Dedifferentiated amniotic fluid mesenchymal stem cell (primary cell): ENCODE measurements at regions not wholly inside any gene's neighbourhood (a gene's known extent, or its start where the extent isn't known, plus 50 kb on each side); places are given as distances from the start of the nearest gene placed in this dataset.
A peak's percentile ranks its signal among the peaks of the same experiment; 100 is the strongest.

Experiments
- DNase-seq: peaks from one replicate; pipeline ENCODE4 v3.0.0-alpha.2; 2016; ENCODE audit errors: extremely low spot score

DNA sequence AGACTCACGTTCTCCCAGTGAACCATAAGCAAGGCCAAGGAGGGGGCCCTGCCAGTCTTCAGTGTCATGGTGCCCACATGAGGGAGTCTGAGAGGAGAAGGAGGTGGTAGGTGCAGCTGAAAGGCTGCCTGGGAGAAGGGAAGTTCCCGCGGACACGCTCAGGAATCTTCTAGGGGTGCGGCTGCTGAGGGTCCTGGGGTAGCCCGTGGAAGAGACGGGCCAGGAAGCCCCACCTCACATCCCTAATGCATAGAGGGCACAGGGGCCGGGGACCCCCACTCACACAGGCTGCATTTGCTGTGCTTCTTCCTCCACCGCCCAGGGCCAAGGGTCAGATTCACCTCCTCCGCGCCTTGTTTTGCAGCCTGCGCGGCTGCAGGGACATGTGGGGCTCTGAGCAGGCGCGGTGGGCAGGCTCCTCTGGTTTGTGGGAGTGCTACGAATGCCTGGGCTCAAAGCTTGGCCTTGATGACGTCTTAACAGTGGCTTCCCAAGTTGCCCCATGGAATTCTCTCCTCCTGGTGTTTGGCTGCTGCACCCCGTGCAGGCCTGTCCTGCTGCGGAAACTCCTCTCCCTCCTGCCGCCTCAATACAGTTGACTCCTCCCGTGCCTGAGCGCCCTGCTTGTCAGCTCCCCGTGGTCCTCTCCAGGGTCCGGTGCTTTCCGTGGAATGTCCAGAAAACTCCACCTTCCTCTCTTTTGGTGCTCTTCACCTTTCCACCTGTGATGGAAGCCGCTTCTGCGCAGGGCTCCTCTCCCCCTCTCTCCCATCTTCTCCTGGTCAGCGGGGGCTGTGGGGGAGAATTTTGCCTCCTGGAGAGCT, 95.7 kb downstream of the VAPA start:
- DNase-seq: no peak

GRCh38 chr18:10010611-10011015, 96.8 kb downstream of the VAPA start:
- peak; percentile 99 for DNase-seq

DNA sequence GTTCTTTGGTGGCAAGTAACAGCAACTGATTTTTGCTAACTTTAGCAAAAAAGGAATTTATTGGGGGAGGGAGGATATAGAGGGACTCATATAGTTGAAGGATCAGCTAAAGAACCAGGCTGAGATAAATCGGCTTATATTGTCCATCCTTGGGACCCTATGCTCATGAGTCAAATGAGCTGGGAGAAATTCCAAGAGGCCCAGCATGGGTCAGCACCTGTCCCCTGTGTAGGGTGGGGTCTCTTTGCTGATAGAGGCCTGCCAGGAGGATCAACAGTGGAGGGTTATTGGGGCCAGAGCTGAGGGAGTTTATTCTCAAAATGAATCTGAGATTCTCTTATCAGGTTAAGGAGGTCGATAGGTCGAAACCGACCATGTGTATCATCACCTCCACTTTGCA, 97.2 kb downstream of the VAPA start:
- no peak for DNase-seq

- DNase-seq: no peak
These were observed 97.9 kb downstream of the VAPA start for GRCh38 chr18:10011751-10012150.

DNA sequence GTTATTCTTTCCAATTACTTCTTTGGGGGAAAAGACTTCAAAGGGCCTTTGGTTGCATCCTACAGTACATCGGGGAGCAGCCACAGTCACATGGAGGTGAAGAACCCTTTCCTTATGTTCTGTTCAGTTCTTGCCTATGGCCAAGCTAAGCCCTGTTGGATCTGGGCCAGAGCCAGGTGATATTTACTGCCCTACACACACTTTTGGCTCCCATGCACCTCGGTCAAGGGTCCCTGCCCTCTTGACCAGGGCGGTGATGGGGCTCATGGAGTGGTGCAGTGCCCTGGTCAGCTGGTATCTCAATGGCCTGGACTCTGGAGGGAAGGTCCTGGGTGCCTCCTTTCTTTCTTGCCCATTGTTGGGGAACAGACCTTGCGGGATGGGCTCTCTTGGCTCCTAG, 98.7 kb downstream of the VAPA start:
- no peak for DNase-seq

DNA sequence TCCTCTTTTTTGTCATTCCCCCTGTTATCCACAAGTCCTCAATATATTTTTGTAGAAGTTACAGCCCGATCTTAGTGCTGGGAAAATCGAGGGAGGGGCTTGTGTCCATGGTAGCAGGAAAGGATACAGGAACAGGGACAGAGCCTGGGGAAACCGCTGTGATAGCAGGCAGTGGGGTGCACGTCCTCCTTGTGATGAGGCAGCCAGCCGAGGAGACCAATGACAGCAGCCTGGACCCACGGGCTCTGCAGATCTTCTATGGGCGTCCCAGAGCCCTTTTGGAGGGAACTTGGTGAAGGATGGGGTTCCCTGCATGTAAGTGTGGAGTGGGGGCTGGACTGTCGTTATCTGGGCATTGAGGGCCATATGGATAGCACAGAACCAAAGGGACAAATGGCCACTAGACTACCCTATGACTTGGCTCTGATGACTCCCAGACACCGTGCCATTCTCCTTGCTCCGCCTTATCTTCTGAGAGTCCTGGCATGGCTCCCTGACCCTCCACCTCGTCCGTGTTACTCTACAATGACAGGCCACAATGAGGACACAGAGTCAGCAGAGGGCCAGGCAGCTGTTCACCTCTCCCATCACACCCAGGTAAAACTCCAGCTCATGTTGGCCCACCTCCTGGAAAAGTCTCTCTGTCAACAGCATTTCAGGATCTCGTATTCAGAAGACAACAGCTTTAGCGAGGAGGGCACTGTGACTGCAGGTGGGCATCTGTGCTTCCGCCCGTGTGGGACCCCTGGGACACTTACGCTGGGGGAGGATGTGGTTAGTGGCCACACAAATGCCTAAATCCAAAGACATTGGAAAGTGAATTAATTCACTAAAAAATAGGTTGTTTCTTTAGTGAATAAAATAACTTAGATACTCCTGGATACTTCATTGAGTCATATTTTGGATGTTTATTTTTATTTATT, 100.1 kb downstream of the VAPA start:
- no peak for DNase-seq

DNA sequence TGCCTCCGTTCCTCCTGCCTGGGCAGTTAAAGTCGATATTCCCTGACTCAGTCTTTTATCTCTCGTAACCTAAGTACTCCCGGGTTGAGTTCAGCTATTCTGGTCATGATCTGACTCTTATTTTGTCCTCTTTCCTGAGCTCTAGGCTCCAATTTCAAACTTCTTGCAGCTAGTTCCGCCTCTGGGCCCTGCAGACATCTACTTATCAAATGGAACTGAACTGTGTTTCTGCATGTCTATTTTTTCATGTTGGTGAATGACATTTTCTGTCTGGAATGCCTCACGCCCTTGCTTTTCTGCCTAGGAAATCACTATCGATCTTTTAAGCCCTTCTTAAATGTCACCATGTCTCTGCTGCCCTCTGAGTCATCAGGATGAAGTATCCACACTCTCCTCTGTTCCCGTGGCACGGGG, 101.5 kb downstream of the VAPA start:
- peak; percentile 16 for DNase-seq

DNA sequence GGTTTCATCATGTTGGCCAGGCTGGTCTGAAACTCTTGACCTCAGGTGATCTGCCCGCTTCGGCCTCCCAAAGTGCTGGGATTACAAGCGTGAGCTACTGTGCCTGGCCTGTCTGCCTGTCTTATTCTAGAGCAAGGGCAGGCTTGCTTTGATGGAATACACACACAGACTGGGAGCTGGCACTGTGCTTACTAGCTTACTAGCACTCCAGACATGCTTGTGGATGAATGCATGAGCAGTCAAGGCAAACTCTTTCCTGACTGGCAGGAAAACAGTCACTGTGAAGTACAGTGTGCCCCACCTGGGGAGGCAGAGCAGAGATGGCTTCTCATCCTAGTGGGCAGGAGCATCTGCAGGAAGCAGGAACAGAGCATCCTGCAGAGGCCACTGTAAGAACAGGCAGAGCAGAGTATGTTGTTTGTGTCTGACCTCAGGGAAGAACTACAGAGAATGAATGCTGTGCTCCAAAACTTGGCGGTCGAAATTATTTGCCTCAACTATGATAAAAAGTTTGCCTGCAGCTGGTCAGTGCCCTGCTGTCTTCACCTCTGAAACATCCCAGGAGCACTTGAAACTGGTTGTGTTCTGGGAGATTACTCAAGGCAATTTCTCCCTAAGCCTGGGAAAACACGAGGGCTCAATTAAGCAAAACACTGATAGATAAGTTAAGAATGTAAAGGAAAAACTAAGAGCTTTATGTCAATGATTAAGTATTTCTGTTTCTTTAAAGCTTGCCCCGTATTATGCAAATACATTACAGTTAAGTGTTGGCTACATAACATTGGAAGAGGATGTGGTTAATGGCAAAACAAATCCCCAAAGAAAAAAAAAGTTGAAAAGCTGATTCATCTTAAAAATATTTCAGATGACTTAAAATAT, 102.4 kb downstream of the VAPA start:
- peak; percentile 74 for DNase-seq

- no peak for DNase-seq
These were observed 103.2 kb downstream of the VAPA start for GRCh38 chr18:10017043-10017442.

DNA sequence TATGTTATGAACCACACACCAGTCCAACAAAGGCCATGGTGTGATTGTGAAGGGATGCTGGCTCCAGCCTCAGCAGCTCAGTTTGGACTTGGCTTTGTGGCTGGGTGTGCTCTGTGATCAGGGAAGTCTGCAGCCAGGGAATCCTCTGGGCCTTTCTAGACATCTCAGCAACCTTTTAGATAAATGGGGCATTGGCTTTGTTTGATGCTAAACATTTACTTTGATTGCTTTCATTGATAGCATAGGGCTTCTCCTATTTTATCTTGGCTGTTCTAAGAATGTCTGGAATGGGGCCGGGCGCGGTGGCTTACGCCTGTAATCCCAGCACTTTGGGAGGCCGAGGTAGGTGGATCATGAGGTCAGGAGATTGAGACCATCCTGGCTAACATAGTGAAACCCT, 104.5 kb downstream of the VAPA start:
- no peak for DNase-seq

DNA sequence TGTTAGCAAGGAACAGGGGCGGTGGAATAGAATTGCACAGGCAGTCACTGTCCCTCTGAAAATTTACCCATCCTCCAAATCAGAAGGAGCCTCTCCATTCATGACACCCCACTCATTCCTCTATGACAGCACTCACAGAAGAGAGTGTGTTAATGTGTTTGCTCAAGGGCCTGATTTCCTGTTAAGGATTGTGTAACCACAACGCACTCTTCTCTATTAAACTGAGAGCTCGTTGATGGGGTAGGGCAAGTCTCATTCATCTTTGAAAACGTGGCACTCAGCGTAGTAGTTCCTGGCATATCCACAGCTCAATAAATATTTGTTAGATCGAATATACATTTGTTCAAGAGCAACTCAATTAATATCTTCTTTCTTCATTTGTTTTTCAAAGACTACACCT, 106.4 kb downstream of the VAPA start:
- DNase-seq: no peak

GRCh38 chr18:10022365-10022764, 108.5 kb downstream of the VAPA start:
- DNase-seq: no peak

DNA sequence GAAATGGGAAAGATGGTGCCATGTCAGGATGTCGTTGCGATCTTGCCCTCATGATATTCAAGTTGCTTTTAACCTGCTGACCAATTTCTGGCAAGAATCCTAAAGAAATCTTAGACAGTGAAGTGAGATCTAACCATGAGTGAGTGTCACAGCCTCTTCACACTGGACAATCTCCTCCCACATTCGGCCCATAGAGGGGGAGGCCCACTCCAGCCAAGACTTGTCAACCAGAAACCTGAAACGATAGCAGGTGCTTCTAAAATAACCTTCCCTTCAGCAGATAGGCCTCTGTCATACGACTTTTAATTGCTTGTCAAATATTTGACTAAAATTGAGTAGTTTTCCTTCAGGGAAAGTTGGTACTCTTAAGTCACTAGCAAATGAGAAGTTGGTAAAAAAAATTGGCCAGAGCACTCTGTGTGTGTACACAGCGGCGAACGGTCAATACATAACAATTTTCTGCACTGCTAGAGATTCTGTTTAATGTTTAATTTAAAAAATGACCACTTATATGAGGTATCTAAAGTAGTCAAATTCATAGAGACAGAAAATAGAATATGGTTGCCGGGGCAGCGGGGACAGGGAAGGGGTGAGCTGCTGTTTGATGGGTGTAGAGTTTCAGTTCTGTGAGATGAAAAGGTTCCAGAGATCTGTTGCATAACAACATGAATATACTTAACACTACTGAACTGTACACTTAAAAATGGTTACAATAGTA, 110.2 kb downstream of the VAPA start:
- no peak for DNase-seq

- no peak for DNase-seq
These were observed 112.2 kb downstream of the VAPA start for GRCh38 chr18:10025711-10026670.

DNA sequence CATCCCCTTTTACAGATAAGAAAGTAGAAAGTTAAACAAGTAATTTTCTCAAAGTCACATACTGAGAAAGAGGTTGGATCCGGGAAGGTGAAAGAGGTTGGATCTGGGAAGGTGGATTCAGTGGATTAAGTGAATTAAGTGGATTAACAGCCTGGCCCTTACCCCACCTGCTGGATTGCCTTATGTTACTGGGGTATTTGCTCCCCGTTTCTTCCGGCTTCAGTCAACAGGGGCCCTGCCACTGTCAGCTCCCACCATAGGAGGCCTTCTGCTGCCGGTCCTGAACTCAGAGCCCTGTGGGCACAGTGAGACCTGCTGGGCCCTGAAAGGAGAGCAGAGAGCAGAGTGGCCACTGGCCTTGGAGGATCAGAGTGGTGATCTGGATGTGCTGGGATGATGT, 113.2 kb downstream of the VAPA start:
- DNase-seq: no peak

DNA sequence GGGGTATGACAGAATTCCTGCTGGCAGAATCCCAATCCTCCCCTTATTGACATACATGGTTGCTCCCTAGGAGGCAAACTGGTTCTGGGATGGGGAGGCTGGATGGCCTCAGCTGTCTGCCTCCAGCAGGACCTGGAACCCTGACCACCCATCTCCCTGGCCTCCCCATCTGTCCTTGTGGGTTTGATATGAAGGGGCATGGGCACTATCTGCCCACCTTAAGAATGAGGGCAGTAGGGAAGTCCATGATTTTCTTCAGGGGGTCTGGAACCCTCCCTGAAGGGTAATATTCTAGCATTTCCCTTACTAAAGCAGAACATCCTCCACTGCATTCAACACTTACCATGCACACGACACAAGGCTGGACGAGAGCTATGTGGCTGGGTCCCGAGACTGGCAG, 113.6 kb downstream of the VAPA start:
- no peak for DNase-seq

GRCh38 chr18:10029711-10030110, 115.9 kb downstream of the VAPA start:
- no peak for DNase-seq

GRCh38 chr18:10030816-10031541, 117.2 kb downstream of the VAPA start:
- no peak for DNase-seq

DNA sequence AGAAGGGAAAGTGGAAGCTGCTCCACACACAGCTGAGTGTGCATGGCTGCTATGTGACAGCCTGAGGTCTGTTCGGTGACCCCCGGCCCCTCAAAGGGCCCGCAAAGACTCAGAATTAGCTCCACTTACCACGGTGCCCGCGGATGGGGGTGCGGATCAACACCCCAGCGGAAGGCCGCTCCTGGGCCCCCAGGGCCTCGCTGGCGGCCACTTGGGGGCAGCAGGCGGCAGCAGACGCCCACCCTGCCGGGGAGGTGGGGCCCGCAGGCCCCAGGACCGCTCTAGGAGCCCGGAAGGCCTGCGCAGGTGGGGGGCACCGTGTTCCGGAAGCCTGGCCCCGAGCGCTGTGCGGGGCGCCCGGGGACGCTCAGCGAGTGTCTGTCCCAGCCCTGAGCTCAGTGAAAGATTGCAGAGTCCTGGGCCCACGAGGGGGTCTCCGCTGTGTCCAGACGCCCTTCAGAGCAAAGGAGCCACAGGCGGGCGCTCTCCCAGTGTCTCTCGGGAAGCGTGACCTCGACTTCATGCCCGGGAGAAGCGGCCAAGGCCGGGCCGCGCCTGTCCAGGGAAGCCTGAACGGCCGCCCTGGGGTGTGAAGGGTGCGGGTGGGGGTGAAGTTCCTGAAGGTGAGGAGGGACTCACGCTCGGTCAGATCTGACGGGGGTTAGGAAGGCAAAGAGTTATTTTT, 118.7 kb downstream of the VAPA start:
- DNase-seq: no peak
